ENCODE measurements at regions not wholly inside any gene's neighbourhood (a gene's known extent, or its start where the extent isn't known, plus 50 kb on each side); places are given as distances from the start of the nearest gene placed in this dataset.

GRCh38 chr2:235143789-235144188, 192.0 kb downstream of the SH3BP4 start:
- Histone ChIP-seq H2AFZ (ENCODE audit: low read length) (no peak overlapping the region), H3K27me3 (ENCODE audit: insufficient read depth, low read length) (peaks cover 5% of the 10 kb centered on the region), H3K9me3 (ENCODE audit: low read depth, low read length) (no peaks in the 10 kb centered on the region), H3K4me2 (ENCODE audit: insufficient read depth, low read length) (no peak overlapping the region), H3K27ac (ENCODE audit: low read depth, low read length) (no peak overlapping the region), H3K79me2 (ENCODE audit: insufficient read depth, low read length) (no peaks in the 10 kb centered on the region), H3K36me3 (ENCODE audit: insufficient read depth, low read length) (no peaks in the 10 kb centered on the region), H4K20me1 (ENCODE audit: insufficient read depth, low read length) (no peaks in the 10 kb centered on the region), H3K4me3 (ENCODE audit: insufficient read depth, low read length) (no peak overlapping the region), H3K4me1 (ENCODE audit: insufficient read depth, low read length) (no peaks in the 10 kb centered on the region)
- DNase-seq (ENCODE audit: insufficient read length, low spot score, missing footprints), result no peak
- no peak for TF ChIP-seq CTCF (IDR thresholded peaks at IDR 0.05; ENCODE audit: extremely low read depth, low read depth, low read length)

GRCh38 chr2:235144291-235144690, 192.5 kb downstream of the SH3BP4 start:
- DNase-seq (ENCODE audit: insufficient read length, low spot score, missing footprints), result no peak
- no peaks in the 10 kb centered on the region for H3K4me1 ChIP-seq (ENCODE audit: insufficient read depth, low read length)
- no peaks in the 10 kb centered on the region for H3K36me3 ChIP-seq (ENCODE audit: insufficient read depth, low read length)
- H2AFZ ChIP-seq (ENCODE audit: low read length), result no peak overlapping the region
- H3K4me3 ChIP-seq (ENCODE audit: insufficient read depth, low read length), result no peak overlapping the region
- no peak for TF ChIP-seq CTCF (IDR thresholded peaks at IDR 0.05; ENCODE audit: extremely low read depth, low read depth, low read length)
- no peaks in the 10 kb centered on the region for H3K79me2 ChIP-seq (ENCODE audit: insufficient read depth, low read length)
- peaks cover 8% of the 10 kb centered on the region for H3K27me3 ChIP-seq (ENCODE audit: insufficient read depth, low read length)
- no peaks in the 10 kb centered on the region for H4K20me1 ChIP-seq (ENCODE audit: insufficient read depth, low read length)
- H3K9me3 ChIP-seq (ENCODE audit: low read depth, low read length), result no peaks in the 10 kb centered on the region
- no peak overlapping the region for H3K27ac ChIP-seq (ENCODE audit: low read depth, low read length)
- H3K4me2 ChIP-seq (ENCODE audit: insufficient read depth, low read length), result no peak overlapping the region

GRCh38 chr2:235146206-235146605, 194.4 kb downstream of the SH3BP4 start:
- no peaks in the 10 kb centered on the region for H3K36me3 ChIP-seq (ENCODE audit: insufficient read depth, low read length)
- H3K79me2 ChIP-seq (ENCODE audit: insufficient read depth, low read length), result no peaks in the 10 kb centered on the region
- TF ChIP-seq CTCF (IDR thresholded peaks at IDR 0.05; ENCODE audit: extremely low read depth, low read depth, low read length), result no peak
- H3K4me2 ChIP-seq (ENCODE audit: insufficient read depth, low read length), result no peak overlapping the region
- DNase-seq (ENCODE audit: insufficient read length, low spot score, missing footprints), result no peak
- H3K4me1 ChIP-seq (ENCODE audit: insufficient read depth, low read length), result no peaks in the 10 kb centered on the region
- no peak overlapping the region for H3K27ac ChIP-seq (ENCODE audit: low read depth, low read length)
- no peaks in the 10 kb centered on the region for H4K20me1 ChIP-seq (ENCODE audit: insufficient read depth, low read length)
- no peaks in the 10 kb centered on the region for H3K9me3 ChIP-seq (ENCODE audit: low read depth, low read length)
- H3K4me3 ChIP-seq (ENCODE audit: insufficient read depth, low read length), result no peak overlapping the region
- no peak overlapping the region for H2AFZ ChIP-seq (ENCODE audit: low read length)
- peaks cover 8% of the 10 kb centered on the region for H3K27me3 ChIP-seq (ENCODE audit: insufficient read depth, low read length)

GRCh38 chr2:235146871-235147565, 195.2 kb downstream of the SH3BP4 start:
- H2AFZ ChIP-seq (ENCODE audit: low read length), result no peak overlapping the region

More at GRCh38 chr2:235146871-235147565, 195.2 kb downstream of the SH3BP4 start:
- no peaks in the 10 kb centered on the region for H3K9me3 ChIP-seq (ENCODE audit: low read depth, low read length)
- H3K27me3 ChIP-seq (ENCODE audit: insufficient read depth, low read length), result peaks cover 8% of the 10 kb centered on the region
- no peak overlapping the region for H3K4me2 ChIP-seq (ENCODE audit: insufficient read depth, low read length)
- H3K36me3 ChIP-seq (ENCODE audit: insufficient read depth, low read length), result no peaks in the 10 kb centered on the region
- no peaks in the 10 kb centered on the region for H3K4me1 ChIP-seq (ENCODE audit: insufficient read depth, low read length)
- no peak overlapping the region for H3K4me3 ChIP-seq (ENCODE audit: insufficient read depth, low read length)
- no peak for DNase-seq (ENCODE audit: insufficient read length, low spot score, missing footprints)
- H3K27ac ChIP-seq (ENCODE audit: low read depth, low read length), result no peak overlapping the region
- no peaks in the 10 kb centered on the region for H3K79me2 ChIP-seq (ENCODE audit: insufficient read depth, low read length)
- no peaks in the 10 kb centered on the region for H4K20me1 ChIP-seq (ENCODE audit: insufficient read depth, low read length)
- TF ChIP-seq CTCF (IDR thresholded peaks at IDR 0.05; ENCODE audit: extremely low read depth, low read depth, low read length), result no peak
